GM19463 (cell line): ENCODE measurements at regions not wholly inside any gene's neighbourhood (a gene's known extent, or its start where the extent isn't known, plus 50 kb on each side); places are given as distances from the start of the nearest gene placed in this dataset.
"Not testable (repeated sequence)": the region's sequence is repeated elsewhere in the genome, so short reads cannot be mapped to it uniquely, and the experiment has no call there.

ENCODE experiments used
- ATAC-seq: cut with Tn5 transposase; IDR thresholded peaks from one replicate; pipeline ENCODE4 v1.9.1; 2021; ENCODE audit warnings: mild to moderate bottlenecking, moderate library complexity; ENCODE audit not compliant: unreplicated experiment

DNA sequence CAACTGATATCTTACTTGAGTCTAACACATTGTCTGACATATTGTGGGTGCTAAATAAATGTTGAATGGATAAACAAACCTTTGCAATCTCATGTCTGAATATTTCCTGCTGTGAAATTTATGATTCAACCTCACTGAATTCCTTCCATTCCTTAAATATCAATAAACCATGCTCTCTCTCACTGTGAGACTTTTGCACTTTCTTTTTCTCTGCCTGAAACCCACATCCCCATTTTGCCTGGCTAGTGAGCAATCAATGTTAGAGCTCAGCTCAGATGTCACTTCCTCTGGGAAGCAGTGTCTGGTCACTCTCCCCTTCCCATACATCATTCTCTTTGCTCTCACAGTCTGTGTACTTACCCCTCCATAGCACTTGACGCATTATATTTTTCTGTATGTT, 383.7 kb upstream of the TRPC7 start:
- ATAC-seq: no peak

- no peak for ATAC-seq
These were observed 377.7 kb upstream of the TRPC7 start for GRCh38 chr5:136743052-136743451.

- no peak for ATAC-seq
These were observed 374.9 kb upstream of the TRPC7 start for GRCh38 chr5:136740228-136740627.

DNA sequence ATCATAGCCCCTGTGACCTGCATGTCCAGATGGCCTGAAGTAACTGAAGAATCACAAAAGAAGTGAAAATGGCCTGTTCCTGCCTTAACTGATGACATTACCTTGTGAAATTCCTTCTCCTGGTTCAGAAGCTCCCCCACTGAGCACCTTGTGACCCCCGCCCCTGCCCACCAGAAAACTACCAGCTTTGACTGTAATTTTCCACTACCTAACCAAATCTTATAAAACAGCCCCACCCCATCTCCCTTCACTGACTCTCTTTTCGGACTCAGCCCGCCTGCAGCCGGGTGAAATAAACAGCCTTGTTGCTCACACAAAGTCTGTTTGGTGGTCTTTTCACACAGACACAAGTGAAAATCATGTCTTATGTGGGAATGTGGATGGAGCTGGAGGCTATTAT, 373.9 kb upstream of the TRPC7 start:
- not testable (repeated sequence) for ATAC-seq

DNA sequence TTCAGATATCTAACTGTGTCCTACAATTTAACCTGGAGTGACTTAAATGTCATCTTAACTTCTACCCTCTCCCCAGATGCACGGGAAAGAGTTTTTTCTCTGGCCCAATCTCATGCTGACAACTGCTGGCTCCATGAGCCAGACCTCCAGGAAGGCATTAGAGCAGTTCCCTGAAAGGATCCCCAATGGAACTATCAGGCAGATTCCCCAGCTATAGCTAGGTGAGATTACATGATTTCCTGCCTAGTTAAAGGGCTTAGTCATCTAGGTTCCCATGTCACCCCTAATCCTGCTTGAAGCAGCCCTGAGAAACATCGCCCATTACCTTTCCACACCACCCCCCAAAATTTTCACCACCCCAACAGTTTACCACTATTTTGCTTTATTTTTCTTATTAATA, 373.5 kb upstream of the TRPC7 start:
- no peak for ATAC-seq

- no peak for ATAC-seq
These were observed 370.7 kb upstream of the TRPC7 start for GRCh38 chr5:136736021-136736420.

DNA sequence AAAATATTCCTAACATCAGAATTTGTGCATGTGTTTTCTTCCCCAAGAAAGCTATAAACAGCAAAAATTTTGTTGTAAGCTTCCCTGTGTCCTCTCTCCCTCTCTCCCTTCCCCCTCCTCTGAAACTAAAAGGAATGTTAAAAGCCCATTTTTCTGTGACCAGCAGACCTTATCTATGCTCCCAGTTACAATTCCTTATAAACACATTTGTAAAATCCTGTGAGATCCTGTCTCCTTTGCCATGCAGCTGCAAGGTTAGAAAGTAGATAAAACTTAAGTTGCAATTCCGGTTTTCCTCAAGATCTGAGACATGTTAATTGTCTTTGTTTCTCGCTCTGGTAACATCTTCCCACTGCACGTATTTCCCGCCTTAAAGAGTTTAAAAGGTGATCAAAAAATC, 370.3 kb upstream of the TRPC7 start:
- not testable (repeated sequence) for ATAC-seq

DNA sequence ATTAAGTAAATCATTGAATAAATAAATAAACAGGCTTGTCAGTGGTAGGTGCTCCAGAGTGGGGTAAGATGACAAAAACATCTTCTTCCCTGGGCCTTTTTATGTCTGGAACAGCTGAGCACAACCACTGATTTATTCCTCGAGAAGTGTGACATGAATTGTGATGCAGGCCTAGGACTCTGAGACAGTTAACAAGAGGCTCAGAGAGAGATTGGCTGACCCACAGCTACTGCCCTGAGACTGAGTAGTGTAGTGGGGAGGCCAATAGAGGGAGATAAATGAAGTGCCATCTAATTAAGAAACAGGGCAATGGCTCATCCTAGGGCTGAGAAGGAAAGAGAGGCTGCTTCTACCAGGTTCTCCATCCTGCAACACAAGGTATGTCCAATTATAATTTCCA, 369.3 kb upstream of the TRPC7 start:
- ATAC-seq: no peak

DNA sequence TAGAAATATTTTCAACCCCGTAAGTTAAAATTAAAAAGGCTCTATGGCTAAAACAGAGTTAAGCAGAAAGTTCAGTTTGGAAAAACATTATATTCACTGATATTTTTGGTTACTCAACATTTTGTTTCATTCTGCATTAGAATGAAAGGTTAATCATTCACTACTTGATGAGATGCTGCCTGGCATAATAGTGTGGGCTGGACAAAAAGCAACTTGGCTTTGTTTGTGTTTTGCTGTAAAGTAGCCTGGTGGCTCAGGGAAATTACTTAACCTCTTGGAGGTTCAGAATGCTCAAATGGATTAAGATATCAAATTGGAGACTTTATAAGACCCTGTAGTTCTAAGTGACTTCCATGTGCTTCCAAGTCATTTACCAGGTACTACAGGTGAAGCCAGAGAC, 367.4 kb upstream of the TRPC7 start:
- ATAC-seq: no peak

GRCh38 chr5:136731241-136731900, 366.0 kb upstream of the TRPC7 start:
- ATAC-seq: no peak

GRCh38 chr5:136730426-136730825, 365.1 kb upstream of the TRPC7 start:
- no peak for ATAC-seq

- ATAC-seq: no peak
These were observed 364.6 kb upstream of the TRPC7 start for GRCh38 chr5:136729901-136730355.

GRCh38 chr5:136726506-136726905, 361.2 kb upstream of the TRPC7 start:
- ATAC-seq: no peak

- ATAC-seq: no peak
These were observed 358.8 kb upstream of the TRPC7 start for GRCh38 chr5:136724161-136724560.

DNA sequence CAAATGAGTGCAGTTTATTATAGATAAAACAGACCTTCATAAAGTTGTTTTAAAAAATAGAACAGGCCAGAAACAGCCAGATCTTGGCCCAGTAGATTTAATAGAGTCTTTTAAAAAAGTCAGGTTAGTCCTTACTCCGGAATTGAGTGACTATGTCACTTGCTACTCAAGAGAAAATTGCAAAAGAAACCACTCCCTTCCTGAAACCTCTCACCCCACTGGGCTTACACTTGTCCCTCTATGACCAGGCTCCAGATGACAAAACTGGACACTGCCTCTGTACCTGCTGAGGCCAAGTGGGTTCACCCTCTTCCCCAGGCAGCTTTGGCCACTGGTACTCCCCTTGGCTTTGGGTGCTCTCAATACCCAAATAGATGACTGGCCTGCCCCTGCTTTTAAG, 357.2 kb upstream of the TRPC7 start:
- no peak for ATAC-seq

GRCh38 chr5:136722086-136722485, 356.7 kb upstream of the TRPC7 start:
- no peak for ATAC-seq

- ATAC-seq: no peak
These were observed 355.3 kb upstream of the TRPC7 start for GRCh38 chr5:136720674-136721073.

DNA sequence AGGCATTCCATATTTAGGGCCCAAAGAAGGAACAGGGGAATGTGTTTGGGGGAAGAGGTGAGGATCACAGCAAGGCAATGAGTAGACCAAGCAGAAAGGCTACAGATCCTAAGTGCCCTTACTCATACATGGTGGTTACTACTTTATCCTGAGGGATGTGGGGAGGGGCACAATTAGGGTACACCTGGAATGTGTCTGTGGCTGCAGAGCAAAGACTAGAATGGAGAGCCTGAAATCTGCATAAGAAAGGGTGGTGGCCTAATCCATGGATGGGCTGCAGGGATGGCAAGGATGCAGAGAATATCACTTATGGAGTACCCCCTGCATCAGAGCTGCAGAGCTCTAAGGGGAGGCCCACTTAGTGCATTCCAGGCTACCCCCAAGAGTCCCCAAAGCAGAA, 352.6 kb upstream of the TRPC7 start:
- no peak for ATAC-seq

- no peak for ATAC-seq
These were observed 348.9 kb upstream of the TRPC7 start for GRCh38 chr5:136714286-136714685.

DNA sequence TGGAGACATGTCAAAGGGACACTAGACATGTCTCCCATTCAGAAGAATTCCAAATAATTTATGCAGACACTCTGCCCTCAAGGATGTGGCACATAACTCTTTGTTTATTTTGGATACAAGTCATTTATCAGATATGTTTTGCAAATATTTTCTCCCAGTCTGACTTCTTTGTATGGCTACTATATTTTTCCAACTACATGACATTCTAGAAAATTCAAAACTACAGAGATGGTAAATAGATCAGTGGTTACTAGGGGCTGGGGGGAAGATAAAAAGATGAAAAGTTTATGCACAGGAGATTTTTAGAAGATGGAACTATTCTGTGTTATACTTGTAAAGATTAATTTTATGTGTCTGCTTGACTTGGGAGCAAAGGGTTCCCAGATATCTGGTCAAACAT, 347.3 kb upstream of the TRPC7 start:
- no peak for ATAC-seq

DNA sequence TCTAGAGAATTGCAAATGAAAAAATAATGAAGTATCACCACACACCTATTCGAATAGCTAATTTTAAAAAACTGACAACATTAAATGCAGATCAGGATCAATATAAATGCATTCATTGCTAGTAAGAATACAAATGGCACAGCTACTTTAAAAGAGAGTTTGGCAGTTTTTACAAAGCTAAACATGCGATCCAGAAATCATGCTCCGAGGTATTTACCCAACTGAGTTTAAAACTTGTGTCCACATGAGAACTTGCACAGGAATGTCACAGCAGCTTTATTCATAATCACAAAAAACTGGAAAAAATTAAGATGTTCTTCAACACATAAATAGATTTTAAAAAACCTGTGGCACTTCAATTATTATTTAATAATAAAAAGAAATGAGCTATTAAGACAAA, 345.5 kb upstream of the TRPC7 start:
- ATAC-seq: no peak

DNA sequence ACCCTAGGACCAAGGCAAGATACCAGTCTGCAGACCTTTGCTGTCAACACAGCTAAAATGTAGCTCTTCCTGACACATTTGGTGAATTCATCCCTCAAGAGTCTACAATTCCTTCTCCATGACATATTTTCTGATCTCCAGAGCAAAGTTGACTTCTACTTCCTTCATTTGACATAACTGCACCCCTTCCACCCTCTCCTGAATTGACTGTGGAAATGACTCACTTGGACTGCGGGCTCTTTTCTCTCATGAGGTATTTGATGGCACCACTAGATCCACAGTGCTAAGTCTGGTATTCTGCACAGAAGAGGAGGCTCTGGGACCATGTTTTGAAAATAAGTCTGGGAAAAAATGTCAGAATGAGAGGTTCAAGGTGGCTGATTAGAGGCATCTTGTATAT, 338.4 kb upstream of the TRPC7 start:
- ATAC-seq: no peak

- no peak for ATAC-seq
These were observed 337.7 kb upstream of the TRPC7 start for GRCh38 chr5:136703036-136703435.
